K562 (cell line): ENCODE measurements at regions not wholly inside any gene's neighbourhood (a gene's known extent, or its start where the extent isn't known, plus 50 kb on each side); places are given as distances from the start of the nearest gene placed in this dataset.

Experiments
- BRD4 ChIP-seq: fragments of 200-600 bp; sonication (generic); IDR thresholded peaks from 2 replicates; pipeline ENCODE4 v1.6.1; 2017; ENCODE audit warnings: inconsistent platforms
- ETV5 ChIP-seq: sonication (generic); formaldehyde crosslinking; IDR thresholded peaks from 2 replicates; pipeline ENCODE4 v1.4.0; 2020; ENCODE audit warnings: low read depth, mild to moderate bottlenecking, missing genetic modification reagents
- FOS ChIP-seq: IDR thresholded peaks from 3 replicates; pipeline ENCODE4 v1.6.1; 2011; ENCODE audit not compliant: insufficient read length; ENCODE audit errors: extremely low read depth
- HDAC2 ChIP-seq: fragments of 450-650 bp; IDR thresholded peaks from 2 replicates; pipeline ENCODE4 v1.6.1; 2016; ENCODE audit warnings: mild to moderate bottlenecking
- HSF4 ChIP-seq: fragments of 250-450 bp; sonication (Bioruptor Pico); IDR thresholded peaks from 2 replicates; pipeline ENCODE4 v2.1.2; 2022; ENCODE audit warnings: mild to moderate bottlenecking, moderate library complexity, borderline replicate concordance
- PML ChIP-seq: IDR thresholded peaks from 2 replicates; pipeline ENCODE4 v1.6.1; 2012; ENCODE audit warnings: low read length, inconsistent platforms
- RFX1 ChIP-seq: fragments of 450-650 bp; IDR thresholded peaks from 2 replicates; pipeline ENCODE4 v1.6.1; 2016; ENCODE audit warnings: mild to moderate bottlenecking, moderate library complexity
- RNF2 ChIP-seq: sonication (generic); IDR thresholded peaks from 2 replicates; pipeline ENCODE4 v1.6.1; 2016
- SREBF2 ChIP-seq: sonication (generic); formaldehyde crosslinking; IDR thresholded peaks from 2 replicates; pipeline ENCODE4 v1.4.0; 2020; ENCODE audit warnings: mild to moderate bottlenecking, missing genetic modification reagents
- TAF7 ChIP-seq: fragments of 450-650 bp; IDR thresholded peaks from 2 replicates; pipeline ENCODE4 v1.6.1; 2016; ENCODE audit warnings: missing genetic modification characterization, missing compliant biosample characterization
- TARDBP ChIP-seq: fragments of 450-650 bp; IDR thresholded peaks from 2 replicates; pipeline ENCODE4 v1.6.1; 2016
- ZBED1 ChIP-seq: IDR thresholded peaks from 2 replicates; pipeline ENCODE4 v1.6.1; 2014
- ZNF146 ChIP-seq: IDR thresholded peaks from one replicate; pipeline ENCODE4 v1.6.1; 2018; ENCODE audit warnings: missing compliant biosample characterization; ENCODE audit not compliant: unreplicated experiment
- ZNF354B ChIP-seq: fragments of 250-450 bp; sonication (Bioruptor Pico); IDR thresholded peaks from 2 replicates; pipeline ENCODE4 v1.4.0; 2020
- ZNF785 ChIP-seq: fragments of 250-450 bp; sonication (Bioruptor Pico); IDR thresholded peaks from 2 replicates; pipeline ENCODE4 v1.4.0; 2020; ENCODE audit warnings: mild to moderate bottlenecking
- TF ChIP-seq, protein P1 (sequence below): fragments of 450-650 bp; IDR thresholded peaks from 2 replicates; pipeline ENCODE4 v1.6.1; 2017; ENCODE audit warnings: antibody characterized with exemption
- TF ChIP-seq, protein P2 (sequence below): sonication (generic); formaldehyde crosslinking; IDR thresholded peaks from 2 replicates; pipeline ENCODE4 v1.8.1; 2023; ENCODE audit warnings: mild to moderate bottlenecking, missing genetic modification reagents, moderate library complexity
- TF ChIP-seq, protein P3 (sequence below): fragments of 450-650 bp; IDR thresholded peaks from 2 replicates; pipeline ENCODE4 v1.6.1; 2016; ENCODE audit warnings: missing biosample characterization, missing genetic modification characterization
- TF ChIP-seq, protein P4 (sequence below): fragments of 450-650 bp; IDR thresholded peaks from 2 replicates; pipeline ENCODE4 v1.6.1; 2014; ENCODE audit warnings: low read depth, mild to moderate bottlenecking, moderate library complexity, borderline replicate concordance
- TF ChIP-seq, protein P5 (sequence below): fragments of 150-350 bp; conservative IDR thresholded peaks from 2 replicates; pipeline ENCODE4 v1.6.1; 2014; ENCODE audit warnings: low read length

DNA sequence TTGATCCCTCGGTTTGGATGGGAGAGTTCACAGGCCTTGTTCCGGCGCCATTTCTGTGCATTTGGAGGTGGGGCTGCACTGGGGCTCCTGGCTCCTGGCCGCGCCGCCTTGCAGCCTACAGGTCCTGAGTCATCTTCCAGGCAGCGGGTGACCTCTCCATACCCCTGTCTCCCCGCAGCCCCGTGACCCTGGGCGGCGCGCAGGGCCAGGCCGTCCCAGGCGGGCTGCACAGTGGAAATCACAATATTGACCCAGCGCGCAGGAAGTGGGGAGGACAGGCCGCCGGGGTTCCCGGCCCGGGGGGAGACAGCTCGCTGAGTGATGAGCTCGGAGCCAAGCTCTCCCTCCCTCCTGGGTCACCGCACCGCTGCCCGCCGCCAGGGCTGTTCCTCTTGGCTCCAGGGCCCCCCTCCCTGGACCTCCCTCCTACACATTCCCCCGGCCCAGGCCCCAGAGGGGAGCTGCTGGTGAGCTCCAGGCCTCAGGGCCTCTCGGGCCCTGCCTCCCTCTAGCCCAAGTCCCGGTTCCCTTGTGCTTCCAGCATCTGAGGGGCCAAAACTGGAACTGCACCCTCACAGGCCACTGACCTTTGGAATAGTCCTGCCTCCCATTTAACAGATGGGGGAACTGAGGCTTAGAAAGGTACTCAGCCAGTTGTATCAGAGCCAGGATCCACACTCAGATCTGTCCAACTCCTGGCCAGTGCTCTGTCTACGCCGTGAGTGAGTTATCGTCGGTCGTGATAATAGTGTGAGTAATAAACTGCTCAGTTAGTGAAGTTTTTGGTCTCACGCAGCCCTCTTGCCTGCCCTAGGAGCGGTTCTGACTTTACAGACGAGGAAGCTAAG, 142.9 kb upstream of the WNT4 start (continued):
- TF ChIP-seq, protein P1, sequence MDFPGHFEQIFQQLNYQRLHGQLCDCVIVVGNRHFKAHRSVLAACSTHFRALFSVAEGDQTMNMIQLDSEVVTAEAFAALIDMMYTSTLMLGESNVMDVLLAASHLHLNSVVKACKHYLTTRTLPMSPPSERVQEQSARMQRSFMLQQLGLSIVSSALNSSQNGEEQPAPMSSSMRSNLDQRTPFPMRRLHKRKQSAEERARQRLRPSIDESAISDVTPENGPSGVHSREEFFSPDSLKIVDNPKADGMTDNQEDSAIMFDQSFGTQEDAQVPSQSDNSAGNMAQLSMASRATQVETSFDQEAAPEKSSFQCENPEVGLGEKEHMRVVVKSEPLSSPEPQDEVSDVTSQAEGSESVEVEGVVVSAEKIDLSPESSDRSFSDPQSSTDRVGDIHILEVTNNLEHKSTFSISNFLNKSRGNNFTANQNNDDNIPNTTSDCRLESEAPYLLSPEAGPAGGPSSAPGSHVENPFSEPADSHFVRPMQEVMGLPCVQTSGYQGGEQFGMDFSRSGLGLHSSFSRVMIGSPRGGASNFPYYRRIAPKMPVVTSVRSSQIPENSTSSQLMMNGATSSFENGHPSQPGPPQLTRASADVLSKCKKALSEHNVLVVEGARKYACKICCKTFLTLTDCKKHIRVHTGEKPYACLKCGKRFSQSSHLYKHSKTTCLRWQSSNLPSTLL, result no peak
- TF ChIP-seq TARDBP, result no peak
- TF ChIP-seq BRD4, result no peak
- TF ChIP-seq HDAC2, result 0 out of 2 replicates have a peak, but pooled peaks have one; percentile 36
- TF ChIP-seq, protein P2, sequence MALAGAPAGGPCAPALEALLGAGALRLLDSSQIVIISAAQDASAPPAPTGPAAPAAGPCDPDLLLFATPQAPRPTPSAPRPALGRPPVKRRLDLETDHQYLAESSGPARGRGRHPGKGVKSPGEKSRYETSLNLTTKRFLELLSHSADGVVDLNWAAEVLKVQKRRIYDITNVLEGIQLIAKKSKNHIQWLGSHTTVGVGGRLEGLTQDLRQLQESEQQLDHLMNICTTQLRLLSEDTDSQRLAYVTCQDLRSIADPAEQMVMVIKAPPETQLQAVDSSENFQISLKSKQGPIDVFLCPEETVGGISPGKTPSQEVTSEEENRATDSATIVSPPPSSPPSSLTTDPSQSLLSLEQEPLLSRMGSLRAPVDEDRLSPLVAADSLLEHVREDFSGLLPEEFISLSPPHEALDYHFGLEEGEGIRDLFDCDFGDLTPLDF (CRISPR knock-in tag), result no peak
- TF ChIP-seq ZBED1, result no peak
- TF ChIP-seq FOS, result no peak
- TF ChIP-seq RNF2, result 0 out of 2 replicates have a peak, but pooled peaks have one; percentile 39
- TF ChIP-seq, protein P3, sequence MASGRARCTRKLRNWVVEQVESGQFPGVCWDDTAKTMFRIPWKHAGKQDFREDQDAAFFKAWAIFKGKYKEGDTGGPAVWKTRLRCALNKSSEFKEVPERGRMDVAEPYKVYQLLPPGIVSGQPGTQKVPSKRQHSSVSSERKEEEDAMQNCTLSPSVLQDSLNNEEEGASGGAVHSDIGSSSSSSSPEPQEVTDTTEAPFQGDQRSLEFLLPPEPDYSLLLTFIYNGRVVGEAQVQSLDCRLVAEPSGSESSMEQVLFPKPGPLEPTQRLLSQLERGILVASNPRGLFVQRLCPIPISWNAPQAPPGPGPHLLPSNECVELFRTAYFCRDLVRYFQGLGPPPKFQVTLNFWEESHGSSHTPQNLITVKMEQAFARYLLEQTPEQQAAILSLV (tag), result no peak
- TF ChIP-seq, protein P4, sequence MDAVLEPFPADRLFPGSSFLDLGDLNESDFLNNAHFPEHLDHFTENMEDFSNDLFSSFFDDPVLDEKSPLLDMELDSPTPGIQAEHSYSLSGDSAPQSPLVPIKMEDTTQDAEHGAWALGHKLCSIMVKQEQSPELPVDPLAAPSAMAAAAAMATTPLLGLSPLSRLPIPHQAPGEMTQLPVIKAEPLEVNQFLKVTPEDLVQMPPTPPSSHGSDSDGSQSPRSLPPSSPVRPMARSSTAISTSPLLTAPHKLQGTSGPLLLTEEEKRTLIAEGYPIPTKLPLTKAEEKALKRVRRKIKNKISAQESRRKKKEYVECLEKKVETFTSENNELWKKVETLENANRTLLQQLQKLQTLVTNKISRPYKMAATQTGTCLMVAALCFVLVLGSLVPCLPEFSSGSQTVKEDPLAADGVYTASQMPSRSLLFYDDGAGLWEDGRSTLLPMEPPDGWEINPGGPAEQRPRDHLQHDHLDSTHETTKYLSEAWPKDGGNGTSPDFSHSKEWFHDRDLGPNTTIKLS, result no peak
- TF ChIP-seq ZNF785 (CRISPR knock-in tag), result no peak
- no peak for TF ChIP-seq PML
- TF ChIP-seq, protein P5, sequence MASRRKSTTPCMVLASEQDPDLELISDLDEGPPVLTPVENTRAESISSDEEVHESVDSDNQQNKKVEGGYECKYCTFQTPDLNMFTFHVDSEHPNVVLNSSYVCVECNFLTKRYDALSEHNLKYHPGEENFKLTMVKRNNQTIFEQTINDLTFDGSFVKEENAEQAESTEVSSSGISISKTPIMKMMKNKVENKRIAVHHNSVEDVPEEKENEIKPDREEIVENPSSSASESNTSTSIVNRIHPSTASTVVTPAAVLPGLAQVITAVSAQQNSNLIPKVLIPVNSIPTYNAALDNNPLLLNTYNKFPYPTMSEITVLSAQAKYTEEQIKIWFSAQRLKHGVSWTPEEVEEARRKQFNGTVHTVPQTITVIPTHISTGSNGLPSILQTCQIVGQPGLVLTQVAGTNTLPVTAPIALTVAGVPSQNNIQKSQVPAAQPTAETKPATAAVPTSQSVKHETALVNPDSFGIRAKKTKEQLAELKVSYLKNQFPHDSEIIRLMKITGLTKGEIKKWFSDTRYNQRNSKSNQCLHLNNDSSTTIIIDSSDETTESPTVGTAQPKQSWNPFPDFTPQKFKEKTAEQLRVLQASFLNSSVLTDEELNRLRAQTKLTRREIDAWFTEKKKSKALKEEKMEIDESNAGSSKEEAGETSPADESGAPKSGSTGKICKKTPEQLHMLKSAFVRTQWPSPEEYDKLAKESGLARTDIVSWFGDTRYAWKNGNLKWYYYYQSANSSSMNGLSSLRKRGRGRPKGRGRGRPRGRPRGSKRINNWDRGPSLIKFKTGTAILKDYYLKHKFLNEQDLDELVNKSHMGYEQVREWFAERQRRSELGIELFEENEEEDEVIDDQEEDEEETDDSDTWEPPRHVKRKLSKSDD, result 0 out of 2 replicates have a peak, but pooled peaks have one; percentile 16
- TF ChIP-seq SREBF2 (CRISPR knock-in tag), result no peak
- TF ChIP-seq TAF7, result no peak
- no peak for TF ChIP-seq HSF4 (CRISPR knock-in tag)
- TF ChIP-seq RFX1, result no peak
- no peak for TF ChIP-seq ETV5 (CRISPR knock-in tag)
- no peak for TF ChIP-seq ZNF354B (CRISPR knock-in tag)
- no peak for TF ChIP-seq ZNF146 (CRISPR knock-in tag)
